ENCODE measurements at regions not wholly inside any gene's neighbourhood (a gene's known extent, or its start where the extent isn't known, plus 50 kb on each side); places are given as distances from the start of the nearest gene placed in this dataset.
"Not testable (repeated sequence)": the region's sequence is repeated elsewhere in the genome, so short reads cannot be mapped to it uniquely, and the experiment has no call there.

DNA sequence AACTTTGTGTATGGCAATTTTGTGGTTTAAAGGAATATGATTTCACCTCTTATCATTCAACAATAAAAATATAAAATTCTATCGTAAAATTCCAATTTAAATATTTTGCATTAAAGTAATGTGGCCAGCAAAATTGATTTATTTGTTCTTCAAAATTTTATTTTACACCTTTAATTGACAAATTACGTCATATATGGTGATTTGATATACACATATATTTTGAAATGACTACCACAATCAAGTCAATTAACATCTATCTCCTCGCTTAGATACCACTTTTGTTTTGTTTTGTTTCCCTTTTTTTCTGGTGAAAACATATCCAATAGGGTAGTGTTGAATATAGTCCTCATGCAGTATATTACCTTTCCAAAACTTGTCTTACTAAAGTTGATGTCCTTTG, 467.6 kb upstream of the HS3ST5 start:
- TF ChIP-seq ZNF274 (IDR thresholded peaks at IDR 0.05; ENCODE audit: low read depth, low read length) (no peak), SUZ12 (IDR thresholded peaks at IDR 0.05; ENCODE audit: extremely low read depth, insufficient read depth, insufficient read length) (no peak), YY1 (IDR thresholded peaks at IDR 0.05; ENCODE audit: insufficient read depth, insufficient read length) (no peak)
- no peaks in the 10 kb centered on the region for H3K36me3 ChIP-seq (ENCODE audit: insufficient read depth, insufficient read length, low read length)
- no peak for DNase-seq (ENCODE audit: low read depth, low spot score)
- H3K4me1 ChIP-seq (ENCODE audit: insufficient read depth, insufficient read length), result no peaks in the 10 kb centered on the region
- H3K9ac ChIP-seq (ENCODE audit: insufficient read length, low read depth), result no peak overlapping the region
- H3K27me3 ChIP-seq (ENCODE audit: insufficient read depth, insufficient read length), result no peaks in the 10 kb centered on the region
- H3K4me3 ChIP-seq (ENCODE audit: insufficient read length, low read depth), result no peak overlapping the region
- H3K9me3 ChIP-seq (ENCODE audit: insufficient read depth, low read length), result no peaks in the 10 kb centered on the region

DNA sequence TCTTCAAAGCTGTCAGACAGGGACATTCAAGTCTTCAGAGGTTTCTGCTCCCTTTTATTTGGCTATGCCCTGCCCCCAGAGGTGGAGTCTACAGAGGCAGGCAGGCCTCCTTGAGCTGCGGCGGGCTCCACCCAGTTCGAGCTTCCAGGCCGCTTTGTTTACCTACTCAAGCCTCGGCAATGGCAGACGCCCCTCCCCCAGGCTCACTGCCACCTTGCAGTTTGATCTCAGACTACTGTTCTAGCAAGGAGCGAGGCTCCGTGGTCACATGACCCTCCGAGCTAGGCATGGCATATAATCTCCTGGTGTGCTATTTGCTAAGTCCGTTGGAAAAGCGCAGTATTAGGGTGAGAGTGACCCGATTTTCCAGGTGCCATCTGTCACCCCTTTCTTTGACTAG, 462.6 kb upstream of the HS3ST5 start:
- H3K36me3 ChIP-seq (ENCODE audit: insufficient read depth, insufficient read length, low read length); H3K9ac ChIP-seq (ENCODE audit: insufficient read length, low read depth); H3K4me1 ChIP-seq (ENCODE audit: insufficient read depth, insufficient read length); H3K4me3 ChIP-seq (ENCODE audit: insufficient read length, low read depth); H3K9me3 ChIP-seq (ENCODE audit: insufficient read depth, low read length); H3K27me3 ChIP-seq (ENCODE audit: insufficient read depth, insufficient read length); DNase-seq (ENCODE audit: low read depth, low spot score): not testable (repeated sequence)

- Histone ChIP-seq H3K9me3 (ENCODE audit: insufficient read depth, low read length) (no peaks in the 10 kb centered on the region), H3K4me3 (ENCODE audit: insufficient read length, low read depth) (no peak overlapping the region), H3K27me3 (ENCODE audit: insufficient read depth, insufficient read length) (no peaks in the 10 kb centered on the region), H3K4me1 (ENCODE audit: insufficient read depth, insufficient read length) (no peaks in the 10 kb centered on the region), H3K9ac (ENCODE audit: insufficient read length, low read depth) (no peak overlapping the region), H3K36me3 (ENCODE audit: insufficient read depth, insufficient read length, low read length) (no peaks in the 10 kb centered on the region)
- TF ChIP-seq YY1 (IDR thresholded peaks at IDR 0.05; ENCODE audit: insufficient read depth, insufficient read length) (no peak), ZNF274 (IDR thresholded peaks at IDR 0.05; ENCODE audit: low read depth, low read length) (no peak), SUZ12 (IDR thresholded peaks at IDR 0.05; ENCODE audit: extremely low read depth, insufficient read depth, insufficient read length) (no peak)
- DNase-seq (ENCODE audit: low read depth, low spot score), result no peak
These were observed 453.8 kb upstream of the HS3ST5 start for GRCh38 chr6:114796576-114796975.

GRCh38 chr6:114793428-114793827, 450.6 kb upstream of the HS3ST5 start:
- no peak overlapping the region for H3K9ac ChIP-seq (ENCODE audit: insufficient read length, low read depth)
- DNase-seq (ENCODE audit: low read depth, low spot score), result no peak
- no peaks in the 10 kb centered on the region for H3K4me1 ChIP-seq (ENCODE audit: insufficient read depth, insufficient read length)
- no peak for TF ChIP-seq SUZ12 (IDR thresholded peaks at IDR 0.05; ENCODE audit: extremely low read depth, insufficient read depth, insufficient read length)
- TF ChIP-seq ZNF274 (IDR thresholded peaks at IDR 0.05; ENCODE audit: low read depth, low read length), result no peak
- TF ChIP-seq YY1 (IDR thresholded peaks at IDR 0.05; ENCODE audit: insufficient read depth, insufficient read length), result no peak
- no peak overlapping the region for H3K4me3 ChIP-seq (ENCODE audit: insufficient read length, low read depth)
- H3K36me3 ChIP-seq (ENCODE audit: insufficient read depth, insufficient read length, low read length), result no peaks in the 10 kb centered on the region
- H3K27me3 ChIP-seq (ENCODE audit: insufficient read depth, insufficient read length), result no peaks in the 10 kb centered on the region
- no peaks in the 10 kb centered on the region for H3K9me3 ChIP-seq (ENCODE audit: insufficient read depth, low read length)

GRCh38 chr6:114785235-114786127, 442.7 kb upstream of the HS3ST5 start:
- H3K36me3 ChIP-seq (ENCODE audit: insufficient read depth, insufficient read length, low read length), result no peaks in the 10 kb centered on the region
- H3K4me3 ChIP-seq (ENCODE audit: insufficient read length, low read depth), result no peak overlapping the region
- no peaks in the 10 kb centered on the region for H3K9me3 ChIP-seq (ENCODE audit: insufficient read depth, low read length)
- no peak for TF ChIP-seq ZNF274 (IDR thresholded peaks at IDR 0.05; ENCODE audit: low read depth, low read length)
- no peak for TF ChIP-seq YY1 (IDR thresholded peaks at IDR 0.05; ENCODE audit: insufficient read depth, insufficient read length)
- no peak for TF ChIP-seq SUZ12 (IDR thresholded peaks at IDR 0.05; ENCODE audit: extremely low read depth, insufficient read depth, insufficient read length)
- no peaks in the 10 kb centered on the region for H3K27me3 ChIP-seq (ENCODE audit: insufficient read depth, insufficient read length)
- H3K9ac ChIP-seq (ENCODE audit: insufficient read length, low read depth), result no peak overlapping the region
- no peaks in the 10 kb centered on the region for H3K4me1 ChIP-seq (ENCODE audit: insufficient read depth, insufficient read length)
- no peak for DNase-seq (ENCODE audit: low read depth, low spot score)

DNA sequence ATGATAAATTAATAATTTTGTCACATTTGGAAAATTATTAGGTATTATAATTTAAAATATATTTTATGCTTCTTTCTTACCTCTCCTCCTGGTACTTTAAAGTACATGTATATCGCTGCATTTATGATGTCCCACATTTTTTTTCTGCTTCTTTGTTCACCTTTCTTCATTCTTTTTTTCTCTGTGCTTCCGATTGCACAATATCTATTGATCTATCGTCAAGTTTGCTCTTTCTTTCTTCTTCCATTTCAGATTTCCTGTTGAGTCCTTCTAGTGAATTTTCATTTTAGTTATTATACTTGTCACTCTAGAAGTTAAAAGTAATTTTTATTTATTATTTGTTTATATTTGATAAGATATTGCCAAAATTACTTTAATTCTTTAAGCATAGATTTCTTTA, 441.0 kb upstream of the HS3ST5 start:
- no peaks in the 10 kb centered on the region for H3K36me3 ChIP-seq (ENCODE audit: insufficient read depth, insufficient read length, low read length)
- no peak for DNase-seq (ENCODE audit: low read depth, low spot score)
- H3K9me3 ChIP-seq (ENCODE audit: insufficient read depth, low read length), result no peaks in the 10 kb centered on the region
- no peak overlapping the region for H3K9ac ChIP-seq (ENCODE audit: insufficient read length, low read depth)
- TF ChIP-seq YY1 (IDR thresholded peaks at IDR 0.05; ENCODE audit: insufficient read depth, insufficient read length) (no peak), SUZ12 (IDR thresholded peaks at IDR 0.05; ENCODE audit: extremely low read depth, insufficient read depth, insufficient read length) (no peak), ZNF274 (IDR thresholded peaks at IDR 0.05; ENCODE audit: low read depth, low read length) (no peak)
- no peak overlapping the region for H3K4me3 ChIP-seq (ENCODE audit: insufficient read length, low read depth)
- H3K27me3 ChIP-seq (ENCODE audit: insufficient read depth, insufficient read length), result no peaks in the 10 kb centered on the region
- no peaks in the 10 kb centered on the region for H3K4me1 ChIP-seq (ENCODE audit: insufficient read depth, insufficient read length)

DNA sequence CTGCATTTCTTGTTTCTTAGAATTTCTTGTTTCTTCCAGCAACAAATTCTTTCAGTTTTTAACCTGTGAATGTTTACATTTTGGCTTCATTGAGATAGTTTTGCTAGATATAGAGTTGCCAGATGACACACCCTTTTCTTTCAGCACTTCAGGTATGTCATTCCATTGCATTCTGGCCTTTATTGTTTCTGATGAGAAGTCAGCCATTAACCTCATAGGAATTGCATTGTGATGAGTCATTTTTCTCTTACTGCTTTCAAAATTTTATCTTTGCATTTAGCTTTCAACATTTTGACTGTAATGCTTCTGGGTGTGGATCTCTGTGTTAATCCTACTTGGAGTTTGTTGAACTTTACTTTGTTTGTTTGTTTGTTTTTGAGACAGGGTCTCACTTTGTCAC, 440.3 kb upstream of the HS3ST5 start:
- H3K4me3 ChIP-seq (ENCODE audit: insufficient read length, low read depth), result no peak overlapping the region
- TF ChIP-seq ZNF274 (IDR thresholded peaks at IDR 0.05; ENCODE audit: low read depth, low read length) (no peak), SUZ12 (IDR thresholded peaks at IDR 0.05; ENCODE audit: extremely low read depth, insufficient read depth, insufficient read length) (no peak), YY1 (IDR thresholded peaks at IDR 0.05; ENCODE audit: insufficient read depth, insufficient read length) (no peak)
- H3K9ac ChIP-seq (ENCODE audit: insufficient read length, low read depth), result no peak overlapping the region
- H3K9me3 ChIP-seq (ENCODE audit: insufficient read depth, low read length), result no peaks in the 10 kb centered on the region
- H3K4me1 ChIP-seq (ENCODE audit: insufficient read depth, insufficient read length), result no peaks in the 10 kb centered on the region
- DNase-seq (ENCODE audit: low read depth, low spot score), result no peak
- H3K27me3 ChIP-seq (ENCODE audit: insufficient read depth, insufficient read length), result no peaks in the 10 kb centered on the region
- no peaks in the 10 kb centered on the region for H3K36me3 ChIP-seq (ENCODE audit: insufficient read depth, insufficient read length, low read length)
